K562 (cell line): ENCODE measurements at regions not wholly inside any gene's neighbourhood (a gene's known extent, or its start where the extent isn't known, plus 50 kb on each side); places are given as distances from the start of the nearest gene placed in this dataset.

Source experiments
- CBFA2T3 ChIP-seq: fragments of 450-650 bp; IDR thresholded peaks from 2 replicates; pipeline ENCODE4 v1.6.1; 2017
- CCNT2 ChIP-seq: IDR thresholded peaks from 2 replicates; pipeline ENCODE4 v1.6.1; 2011; ENCODE audit warnings: borderline replicate concordance, low read depth, mild to moderate bottlenecking, moderate library complexity, mixed read lengths, low read length; ENCODE audit not compliant: insufficient read length; ENCODE audit errors: extremely low read depth
- EGR1 ChIP-seq: fragments of 450-650 bp; conservative IDR thresholded peaks from 2 replicates; pipeline ENCODE4 v1.6.1; 2017; ENCODE audit warnings: mild to moderate bottlenecking
- MCM3 ChIP-seq: fragments of 450-650 bp; IDR thresholded peaks from 2 replicates; pipeline ENCODE4 v1.6.1; 2016
- NCOA1 ChIP-seq: fragments of 450-650 bp; IDR thresholded peaks from 2 replicates; pipeline ENCODE4 v1.6.1; 2016; ENCODE audit warnings: low read depth
- PHF21A ChIP-seq: fragments of 450-650 bp; IDR thresholded peaks from 2 replicates; pipeline ENCODE4 v1.6.1; 2017; ENCODE audit warnings: low read depth, borderline replicate concordance
- POLR2G ChIP-seq: fragments of 200-400 bp; formaldehyde crosslinking; IDR thresholded peaks from 2 replicates; pipeline ENCODE4 v1.6.1; 2017; ENCODE audit warnings: low read depth, mild to moderate bottlenecking, antibody characterized with exemption, low read length, moderate library complexity
- POLR3A ChIP-seq: IDR thresholded peaks from 2 replicates; pipeline ENCODE4 v1.6.1; 2011; ENCODE audit warnings: borderline replicate concordance, mild to moderate bottlenecking, moderate library complexity; ENCODE audit not compliant: insufficient read length, insufficient read depth; ENCODE audit errors: extremely low read depth
- SIN3B ChIP-seq: fragments of 450-650 bp; IDR thresholded peaks from 2 replicates; pipeline ENCODE4 v1.6.1; 2017; ENCODE audit warnings: low read depth, mild to moderate bottlenecking, moderate library complexity
- SIX5 ChIP-seq, 2 experiments: IDR thresholded peaks; 2 replicates each; pipeline ENCODE4 v1.6.1; 2011; ENCODE audit warnings: low read length in 2 of 2, borderline replicate concordance in 1 of 2, low read depth in 1 of 2, mild to moderate bottlenecking in 1 of 2, moderate library complexity in 1 of 2; ENCODE audit not compliant: insufficient read depth in 1 of 2
- SMARCE1 ChIP-seq: fragments of 450-650 bp; IDR thresholded peaks from 2 replicates; pipeline ENCODE4 v1.7.1; 2016; ENCODE audit warnings: mild to moderate bottlenecking
- SNIP1 ChIP-seq: fragments of 450-650 bp; IDR thresholded peaks from 2 replicates; pipeline ENCODE4 v1.7.1; 2017; ENCODE audit warnings: low read depth, mild to moderate bottlenecking
- TEAD1 ChIP-seq, 2 experiments: fragments of 450-650 bp in 1 of 2; sonication (generic) in 1 of 2; formaldehyde crosslinking; IDR thresholded peaks; 2 replicates each; pipeline versions ENCODE4 v1.4.0 to v1.8.0; 2020 to 2022; ENCODE audit warnings: mild to moderate bottlenecking in 2 of 2, missing genetic modification reagents in 1 of 2
- ZNF165 ChIP-seq: fragments of 250-450 bp; sonication (Bioruptor Pico); IDR thresholded peaks from 2 replicates; pipeline ENCODE4 v1.4.0; 2020; ENCODE audit warnings: borderline replicate concordance
- ZNF212 ChIP-seq: fragments of 450-650 bp; formaldehyde crosslinking; IDR thresholded peaks from 2 replicates; pipeline ENCODE4 v1.4.0; 2020; ENCODE audit warnings: mild to moderate bottlenecking
- ZNF239 ChIP-seq: fragments of 250-450 bp; sonication (Bioruptor Pico); IDR thresholded peaks from 2 replicates; pipeline ENCODE4 v1.4.0; 2020; ENCODE audit warnings: mild to moderate bottlenecking
- ZNF253 ChIP-seq: fragments of 250-450 bp; sonication (Bioruptor Pico); conservative IDR thresholded peaks from 2 replicates; pipeline ENCODE4 v1.6.1; 2021; ENCODE audit warnings: mild to moderate bottlenecking
- TF ChIP-seq, protein P1 (sequence below): fragments of 250-450 bp; sonication (Bioruptor Pico); IDR thresholded peaks from 2 replicates; pipeline ENCODE4 v1.5.0; 2020; ENCODE audit warnings: mild to moderate bottlenecking
- TF ChIP-seq, protein P2 (sequence below): fragments of 250-450 bp; sonication (Bioruptor Pico); IDR thresholded peaks from 2 replicates; pipeline ENCODE4 v1.4.0; 2020
- TF ChIP-seq, protein P3 (sequence below): fragments of 250-450 bp; sonication (Bioruptor Pico); IDR thresholded peaks from 2 replicates; pipeline ENCODE4 v1.8.0; 2022; ENCODE audit warnings: inconsistent platforms, mild to moderate bottlenecking, moderate library complexity, borderline replicate concordance
- TF ChIP-seq, protein P4 (sequence below): fragments of 450-650 bp; IDR thresholded peaks from 2 replicates; pipeline ENCODE4 v1.6.1; 2016; ENCODE audit warnings: low read depth, mild to moderate bottlenecking, moderate library complexity

DNA sequence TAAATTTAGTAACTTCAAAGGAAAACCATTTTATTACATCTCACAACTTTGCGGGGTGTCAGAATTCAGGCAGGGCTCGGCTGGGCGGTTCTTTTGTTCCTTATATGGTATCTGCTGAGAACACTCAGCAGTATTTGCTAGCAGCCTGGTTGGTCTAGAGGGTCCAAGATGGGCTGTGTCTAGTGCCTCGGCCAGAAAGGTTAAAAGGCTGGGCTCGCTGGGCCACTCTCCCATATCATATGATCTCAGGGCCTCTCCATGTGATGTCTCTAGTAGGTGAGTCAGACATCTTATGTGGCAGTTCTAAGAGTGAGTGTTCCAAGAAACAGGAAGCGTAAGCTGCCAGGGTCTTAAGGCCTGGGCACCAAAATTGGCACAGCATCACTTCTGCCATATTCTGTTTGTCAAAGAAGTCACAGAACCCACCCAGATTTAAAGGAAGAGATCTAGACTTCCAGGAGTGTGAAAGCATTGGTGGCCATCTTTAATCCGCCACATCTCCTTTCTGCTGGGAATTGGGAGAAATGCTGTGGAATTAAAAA lies 100.9 kb upstream of the ATP6AP2 start (continued):
- TF ChIP-seq CCNT2 (no peak), ZNF239 (CRISPR knock-in tag) (no peak), ZNF253 (no peak), SNIP1 (no peak), SIN3B (no peak), NCOA1 (no peak), MCM3 (no peak), ZNF165 (no peak), CBFA2T3 (no peak), ZNF212 (CRISPR knock-in tag) (no peak), POLR2G (no peak), SMARCE1 (peak; percentile 57), TEAD1 (CRISPR knock-in tag; IDR thresholded peaks at IDR 0.05) (no peak), PHF21A (no peak), POLR3A (no peak), EGR1 (no peak), SIX5 (IDR thresholded peaks at IDR 0.05; ENCODE audit: borderline replicate concordance in 1 of 2, insufficient read depth in 1 of 2, low read depth in 1 of 2, low read length in 2 of 2) (no peak)
- TF ChIP-seq, protein P1, sequence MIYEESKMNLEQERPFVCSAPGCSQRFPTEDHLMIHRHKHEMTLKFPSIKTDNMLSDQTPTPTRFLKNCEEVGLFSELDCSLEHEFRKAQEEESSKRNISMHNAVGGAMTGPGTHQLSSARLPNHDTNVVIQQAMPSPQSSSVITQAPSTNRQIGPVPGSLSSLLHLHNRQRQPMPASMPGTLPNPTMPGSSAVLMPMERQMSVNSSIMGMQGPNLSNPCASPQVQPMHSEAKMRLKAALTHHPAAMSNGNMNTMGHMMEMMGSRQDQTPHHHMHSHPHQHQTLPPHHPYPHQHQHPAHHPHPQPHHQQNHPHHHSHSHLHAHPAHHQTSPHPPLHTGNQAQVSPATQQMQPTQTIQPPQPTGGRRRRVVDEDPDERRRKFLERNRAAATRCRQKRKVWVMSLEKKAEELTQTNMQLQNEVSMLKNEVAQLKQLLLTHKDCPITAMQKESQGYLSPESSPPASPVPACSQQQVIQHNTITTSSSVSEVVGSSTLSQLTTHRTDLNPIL (CRISPR knock-in tag) = no peak
- TF ChIP-seq, protein P2, sequence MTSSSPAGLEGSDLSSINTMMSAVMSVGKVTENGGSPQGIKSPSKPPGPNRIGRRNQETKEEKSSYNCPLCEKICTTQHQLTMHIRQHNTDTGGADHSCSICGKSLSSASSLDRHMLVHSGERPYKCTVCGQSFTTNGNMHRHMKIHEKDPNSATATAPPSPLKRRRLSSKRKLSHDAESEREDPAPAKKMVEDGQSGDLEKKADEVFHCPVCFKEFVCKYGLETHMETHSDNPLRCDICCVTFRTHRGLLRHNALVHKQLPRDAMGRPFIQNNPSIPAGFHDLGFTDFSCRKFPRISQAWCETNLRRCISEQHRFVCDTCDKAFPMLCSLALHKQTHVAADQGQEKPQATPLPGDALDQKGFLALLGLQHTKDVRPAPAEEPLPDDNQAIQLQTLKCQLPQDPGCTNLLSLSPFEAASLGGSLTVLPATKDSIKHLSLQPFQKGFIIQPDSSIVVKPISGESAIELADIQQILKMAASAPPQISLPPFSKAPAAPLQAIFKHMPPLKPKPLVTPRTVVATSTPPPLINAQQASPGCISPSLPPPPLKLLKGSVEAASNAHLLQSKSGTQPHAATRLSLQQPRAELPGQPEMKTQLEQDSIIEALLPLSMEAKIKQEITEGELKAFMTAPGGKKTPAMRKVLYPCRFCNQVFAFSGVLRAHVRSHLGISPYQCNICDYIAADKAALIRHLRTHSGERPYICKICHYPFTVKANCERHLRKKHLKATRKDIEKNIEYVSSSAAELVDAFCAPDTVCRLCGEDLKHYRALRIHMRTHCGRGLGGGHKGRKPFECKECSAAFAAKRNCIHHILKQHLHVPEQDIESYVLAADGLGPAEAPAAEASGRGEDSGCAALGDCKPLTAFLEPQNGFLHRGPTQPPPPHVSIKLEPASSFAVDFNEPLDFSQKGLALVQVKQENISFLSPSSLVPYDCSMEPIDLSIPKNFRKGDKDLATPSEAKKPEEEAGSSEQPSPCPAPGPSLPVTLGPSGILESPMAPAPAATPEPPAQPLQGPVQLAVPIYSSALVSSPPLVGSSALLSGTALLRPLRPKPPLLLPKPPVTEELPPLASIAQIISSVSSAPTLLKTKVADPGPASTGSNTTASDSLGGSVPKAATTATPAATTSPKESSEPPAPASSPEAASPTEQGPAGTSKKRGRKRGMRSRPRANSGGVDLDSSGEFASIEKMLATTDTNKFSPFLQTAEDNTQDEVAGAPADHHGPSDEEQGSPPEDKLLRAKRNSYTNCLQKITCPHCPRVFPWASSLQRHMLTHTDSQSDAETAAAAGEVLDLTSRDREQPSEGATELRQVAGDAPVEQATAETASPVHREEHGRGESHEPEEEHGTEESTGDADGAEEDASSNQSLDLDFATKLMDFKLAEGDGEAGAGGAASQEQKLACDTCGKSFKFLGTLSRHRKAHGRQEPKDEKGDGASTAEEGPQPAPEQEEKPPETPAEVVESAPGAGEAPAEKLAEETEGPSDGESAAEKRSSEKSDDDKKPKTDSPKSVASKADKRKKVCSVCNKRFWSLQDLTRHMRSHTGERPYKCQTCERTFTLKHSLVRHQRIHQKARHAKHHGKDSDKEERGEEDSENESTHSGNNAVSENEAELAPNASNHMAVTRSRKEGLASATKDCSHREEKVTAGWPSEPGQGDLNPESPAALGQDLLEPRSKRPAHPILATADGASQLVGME (CRISPR knock-in tag) = no peak
- TF ChIP-seq, protein P3, sequence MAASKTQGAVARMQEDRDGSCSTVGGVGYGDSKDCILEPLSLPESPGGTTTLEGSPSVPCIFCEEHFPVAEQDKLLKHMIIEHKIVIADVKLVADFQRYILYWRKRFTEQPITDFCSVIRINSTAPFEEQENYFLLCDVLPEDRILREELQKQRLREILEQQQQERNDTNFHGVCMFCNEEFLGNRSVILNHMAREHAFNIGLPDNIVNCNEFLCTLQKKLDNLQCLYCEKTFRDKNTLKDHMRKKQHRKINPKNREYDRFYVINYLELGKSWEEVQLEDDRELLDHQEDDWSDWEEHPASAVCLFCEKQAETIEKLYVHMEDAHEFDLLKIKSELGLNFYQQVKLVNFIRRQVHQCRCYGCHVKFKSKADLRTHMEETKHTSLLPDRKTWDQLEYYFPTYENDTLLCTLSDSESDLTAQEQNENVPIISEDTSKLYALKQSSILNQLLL (CRISPR knock-in tag) = no peak
- TF ChIP-seq, protein P4, sequence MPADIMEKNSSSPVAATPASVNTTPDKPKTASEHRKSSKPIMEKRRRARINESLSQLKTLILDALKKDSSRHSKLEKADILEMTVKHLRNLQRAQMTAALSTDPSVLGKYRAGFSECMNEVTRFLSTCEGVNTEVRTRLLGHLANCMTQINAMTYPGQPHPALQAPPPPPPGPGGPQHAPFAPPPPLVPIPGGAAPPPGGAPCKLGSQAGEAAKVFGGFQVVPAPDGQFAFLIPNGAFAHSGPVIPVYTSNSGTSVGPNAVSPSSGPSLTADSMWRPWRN = no peak
